Stimulated activated CD4-positive, alpha-beta T cell treated with anti-CD3 and anti-CD28 coated beads, Interleukin-4, amount 100 ng/mL, for 24 hours (primary cell): ENCODE measurements at regions not wholly inside any gene's neighbourhood (a gene's known extent, or its start where the extent isn't known, plus 50 kb on each side); places are given as distances from the start of the nearest gene placed in this dataset.

ENCODE experiments used
- DNase-seq: peaks from one replicate; pipeline ENCODE4 v3.0.0-alpha.2; 2020

DNA sequence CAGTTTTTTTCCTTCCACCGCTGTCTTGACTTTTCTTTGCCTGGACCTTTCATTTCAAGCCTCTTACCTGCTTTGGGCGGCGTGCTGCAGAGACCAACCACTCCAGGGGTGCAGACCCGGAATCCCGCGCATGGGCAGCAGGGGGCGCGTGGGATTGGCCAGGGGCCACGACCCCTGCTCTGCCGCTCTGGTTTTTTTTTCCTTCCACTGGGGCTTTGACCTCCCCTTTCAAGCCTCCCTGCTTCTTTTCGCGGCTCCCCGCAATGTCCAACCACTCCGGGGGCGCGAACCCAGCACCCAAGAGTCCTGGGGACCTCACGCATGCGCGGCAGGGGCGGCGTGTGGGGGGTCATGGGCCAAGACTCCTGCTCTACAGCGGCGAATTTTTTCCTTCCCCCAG lies 325.1 kb downstream of the ALG10 start:
- DNase-seq = no peak

DNA sequence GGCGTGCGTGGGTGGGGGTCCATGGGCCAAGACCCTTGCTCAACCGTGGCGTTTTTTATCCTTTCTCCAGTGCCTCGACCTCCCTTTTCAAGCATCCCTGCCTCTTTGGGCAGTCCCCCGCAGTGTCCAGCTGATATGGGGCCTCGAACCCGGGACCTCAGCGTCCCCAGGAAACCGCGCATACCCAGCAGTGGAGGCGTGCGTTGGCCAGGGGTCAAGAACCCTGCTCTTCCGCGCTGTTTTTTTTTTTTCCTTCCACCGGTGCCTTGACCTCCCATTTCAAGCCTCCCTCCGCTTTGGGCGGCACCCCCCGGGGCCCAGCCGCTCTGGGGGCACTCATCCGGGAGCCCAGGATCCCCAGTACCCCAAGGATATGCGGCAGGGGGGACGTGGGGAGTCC lies 325.8 kb downstream of the ALG10 start:
- DNase-seq = no peak

DNA sequence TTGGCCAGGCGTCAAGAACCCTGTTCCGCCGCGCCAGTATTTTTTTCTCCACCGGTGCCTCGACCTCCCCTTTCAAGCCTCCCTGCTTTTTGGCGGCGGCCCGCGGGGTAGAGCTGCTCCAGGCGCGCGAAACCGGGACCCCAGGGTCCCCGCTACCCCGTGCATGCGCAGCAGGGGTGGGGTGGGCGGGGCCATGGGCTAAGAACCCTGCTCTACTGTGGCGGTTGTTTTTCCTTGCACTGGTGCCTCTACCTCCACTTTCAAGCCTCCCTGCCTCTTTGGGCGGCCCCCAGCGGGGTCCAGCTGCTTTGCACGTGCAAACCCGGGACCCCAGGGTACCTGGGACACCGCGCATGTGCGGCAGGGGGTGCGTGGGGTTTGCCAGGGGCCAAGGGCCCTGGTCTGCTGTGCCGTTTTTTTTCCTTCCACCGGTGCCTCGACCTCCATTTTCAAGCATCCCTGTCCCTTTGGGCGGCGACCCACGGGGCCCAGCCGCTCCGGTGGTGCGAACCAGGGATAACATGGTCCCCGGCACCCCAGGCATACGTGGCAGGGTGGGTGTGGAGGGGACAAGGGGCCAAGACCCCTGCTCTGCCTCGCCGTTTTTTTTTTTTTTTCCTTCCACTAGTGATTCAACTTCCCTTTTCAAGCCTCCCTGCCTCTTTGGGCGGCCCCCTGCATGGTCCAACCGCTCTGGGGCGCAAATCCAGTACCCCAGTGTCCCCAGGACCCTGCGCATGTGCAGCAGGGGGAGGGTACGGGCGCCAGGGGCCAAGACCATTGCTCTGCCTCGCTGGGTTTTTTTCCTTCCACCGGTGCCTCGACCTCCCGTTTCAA lies 326.8 kb downstream of the ALG10 start:
- DNase-seq = no peak

DNA sequence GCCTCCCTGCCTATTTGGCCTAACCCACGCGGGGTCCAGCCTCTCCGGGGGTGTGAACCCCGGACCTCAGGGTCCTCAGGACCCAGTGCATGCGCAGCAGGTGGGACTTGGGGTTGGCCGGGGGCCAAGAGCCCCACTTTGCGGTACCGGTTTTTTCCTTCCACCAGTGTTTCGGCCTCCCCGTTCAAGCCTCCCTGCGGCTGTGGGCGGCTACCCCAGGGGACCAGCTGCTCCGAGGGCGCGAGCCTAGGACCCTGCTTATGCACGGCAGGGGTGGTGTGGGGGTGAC lies 327.3 kb downstream of the ALG10 start:
- DNase-seq = no peak

DNA sequence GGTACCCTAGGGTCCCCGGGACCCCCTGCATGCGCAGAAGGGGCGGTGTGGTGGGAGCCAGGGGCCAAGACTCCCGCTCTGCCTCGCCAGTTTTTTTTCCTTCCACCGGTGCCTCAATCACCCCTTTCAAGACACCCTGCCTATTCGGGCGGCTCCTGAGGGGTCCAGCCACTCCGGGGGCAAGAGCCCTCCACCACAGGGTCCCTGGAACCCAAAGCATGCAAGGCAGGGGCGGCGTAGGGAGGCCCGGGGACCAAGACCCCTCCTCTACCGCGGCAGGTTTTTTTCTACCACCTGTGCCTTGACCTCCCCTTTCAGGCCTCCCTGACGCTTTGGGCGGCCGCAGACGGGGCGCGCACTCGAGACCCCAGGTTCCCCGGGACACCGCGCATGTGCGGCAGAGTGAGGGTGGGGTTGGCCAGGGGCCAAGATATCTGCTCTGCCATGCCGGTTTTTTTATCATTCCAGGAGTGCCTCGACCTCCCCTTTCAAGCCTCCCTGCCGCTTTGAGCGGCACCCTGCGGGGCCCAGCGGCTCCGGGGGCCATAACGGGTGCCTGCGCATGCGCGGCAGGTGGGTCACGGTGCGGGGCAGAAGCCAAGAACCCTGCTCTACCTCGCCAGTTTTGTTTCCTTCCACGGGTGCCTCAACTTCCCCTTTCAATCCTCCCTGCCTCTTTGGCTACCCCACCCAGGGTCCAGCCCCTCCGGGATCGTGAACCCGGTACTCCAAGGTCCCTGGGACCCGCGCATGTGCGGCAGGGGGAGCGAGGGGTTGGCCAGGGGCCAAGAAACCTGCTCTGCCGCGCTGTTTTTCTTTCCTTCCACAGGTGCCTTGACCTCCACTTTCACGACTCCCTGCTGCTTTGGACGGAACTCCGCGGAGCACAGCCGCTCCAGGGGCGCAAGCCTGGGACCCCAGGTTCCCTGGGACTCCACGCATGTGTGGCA lies 328.1 kb downstream of the ALG10 start:
- no peak for DNase-seq

DNA sequence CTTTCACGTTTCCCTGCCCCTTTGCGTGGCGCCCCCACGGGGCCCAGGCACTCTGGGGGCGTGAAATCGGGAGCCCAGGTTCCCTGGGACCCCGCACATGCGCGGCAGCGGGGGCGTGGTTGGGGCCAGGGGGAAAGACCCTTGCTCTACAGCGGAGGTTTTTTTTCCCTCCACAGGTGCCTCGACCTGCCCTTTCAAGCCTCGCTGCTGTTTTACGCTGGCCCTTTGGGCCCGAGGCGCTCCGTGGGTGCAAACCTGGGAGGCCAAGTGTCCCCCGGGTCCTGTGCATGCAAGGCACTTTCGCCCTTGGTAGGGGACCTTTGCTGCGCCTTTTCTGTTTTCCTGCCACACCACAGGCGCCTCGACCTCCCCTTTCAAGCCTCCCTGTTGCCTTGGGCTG lies 329.8 kb downstream of the ALG10 start:
- no peak for DNase-seq

DNA sequence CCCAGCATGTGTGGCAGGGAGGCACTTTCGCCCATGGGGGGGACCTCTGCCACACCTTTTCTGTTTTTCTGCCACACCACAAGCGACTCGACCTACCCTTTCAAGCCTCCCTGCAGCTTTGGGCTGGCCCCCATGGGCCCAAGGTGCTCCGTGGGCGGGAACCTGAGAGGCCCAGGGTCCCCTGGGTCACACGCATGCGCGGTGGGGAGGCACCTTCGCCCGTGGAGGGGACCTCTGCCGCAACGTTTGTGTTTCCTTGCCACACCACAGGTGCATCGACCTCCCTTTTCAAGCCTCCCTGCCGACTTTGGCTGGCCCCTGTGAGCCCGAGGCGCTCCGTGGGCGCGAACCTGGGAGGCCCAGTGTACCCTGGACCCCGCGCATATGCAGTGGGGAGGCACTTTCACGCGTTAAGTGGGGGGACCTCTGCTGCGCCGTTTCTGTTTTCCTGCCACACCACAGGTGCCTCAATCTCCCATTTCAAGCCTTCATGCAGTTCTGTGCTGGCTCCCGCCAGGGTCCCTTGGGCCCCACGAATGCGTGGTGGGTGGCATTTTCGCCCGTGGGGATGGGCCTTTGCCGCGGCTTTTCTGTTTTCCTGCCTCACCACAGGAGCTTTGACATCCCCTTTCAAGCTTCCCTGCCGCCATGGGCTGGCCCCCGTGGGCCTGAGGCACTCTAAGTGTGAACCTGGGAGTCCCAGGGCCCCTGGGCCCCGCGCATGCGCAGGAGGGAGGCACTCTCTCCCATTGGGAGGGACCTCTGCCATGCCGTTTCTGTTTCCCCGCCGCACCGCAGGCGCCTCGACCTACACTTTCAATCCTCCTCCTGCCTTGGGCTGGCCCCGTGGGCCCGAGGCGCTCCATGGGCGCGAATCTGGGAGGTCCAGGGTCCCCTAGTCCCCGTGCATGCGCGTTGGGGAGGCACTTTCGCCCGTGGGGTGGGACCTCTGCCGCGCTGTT lies 332.2 kb downstream of the ALG10 start:
- no peak for DNase-seq

DNA sequence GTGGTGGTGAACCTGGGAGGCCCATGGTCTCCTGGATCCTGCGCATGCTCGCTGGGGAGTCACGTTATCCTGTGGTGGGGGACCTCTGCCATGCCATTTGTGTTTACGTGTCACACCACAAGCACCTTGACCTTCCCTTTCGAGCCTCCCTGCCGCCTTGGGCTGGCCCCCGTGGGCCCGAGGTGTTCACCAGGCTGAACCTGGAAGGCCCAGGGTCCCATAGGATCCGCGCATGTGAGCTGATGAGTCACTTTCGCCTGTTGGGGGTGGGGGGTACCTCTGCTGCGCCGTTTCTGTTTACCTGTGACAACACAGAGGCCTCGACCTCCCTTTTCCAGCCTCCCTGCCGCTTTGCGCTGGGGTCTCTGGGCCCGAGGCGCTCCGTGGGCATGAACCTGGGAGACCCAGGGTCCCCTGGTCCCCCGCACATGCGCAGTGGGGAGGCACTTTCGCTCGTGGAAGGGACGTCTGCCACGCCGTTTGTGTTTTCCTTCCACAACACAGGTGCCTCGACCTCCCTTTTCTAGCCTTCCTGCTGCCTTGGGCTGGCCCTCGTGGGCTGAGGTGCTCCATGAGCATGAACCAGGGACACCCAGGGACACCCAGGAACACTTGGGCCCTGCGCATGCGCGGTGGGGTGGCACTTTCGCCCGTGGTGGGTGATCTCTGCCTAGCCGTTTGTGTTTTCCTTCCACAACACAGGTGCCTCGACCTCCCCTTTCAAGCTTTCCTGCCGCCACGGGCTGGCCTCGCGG lies 334.1 kb downstream of the ALG10 start:
- no peak for DNase-seq

DNA sequence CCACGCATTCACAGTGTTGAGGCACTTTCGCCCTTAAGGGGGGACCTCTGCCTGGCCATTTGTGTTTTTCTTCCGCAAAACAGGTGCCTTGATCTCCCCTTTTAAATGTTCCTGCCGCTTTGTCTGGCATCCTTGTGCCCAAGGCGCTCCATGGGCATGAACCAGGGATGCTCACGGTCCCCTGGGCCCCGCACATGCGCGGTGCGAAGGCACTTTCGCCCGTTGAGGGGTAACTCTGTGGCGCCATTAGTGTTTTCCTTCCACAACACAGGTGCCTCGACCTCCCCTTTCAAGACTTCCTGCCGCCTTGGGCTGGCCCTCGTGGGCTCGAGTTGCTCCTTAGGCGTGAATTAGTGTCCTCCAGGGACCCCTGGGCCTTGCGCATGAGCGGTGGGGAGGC lies 335.5 kb downstream of the ALG10 start:
- no peak for DNase-seq

DNA sequence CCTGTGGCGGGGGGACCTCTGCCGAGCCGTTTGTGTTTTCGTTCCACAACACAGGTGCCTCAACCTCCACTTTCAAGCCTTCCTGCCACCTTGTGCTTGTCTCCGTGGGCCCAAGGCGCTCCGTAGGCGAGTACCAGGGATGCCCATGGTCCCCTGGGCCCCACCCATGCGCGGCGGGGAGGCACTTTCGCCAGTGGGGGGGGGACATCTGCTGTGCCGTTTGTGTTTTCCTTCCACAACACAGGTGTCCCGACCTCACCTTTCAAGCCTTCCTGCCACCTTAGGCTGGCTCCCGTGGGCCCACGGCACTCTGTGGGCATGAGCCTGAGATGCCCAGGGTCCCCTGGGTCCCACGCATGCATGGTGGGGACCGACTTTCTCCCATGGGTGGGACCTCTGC lies 335.9 kb downstream of the ALG10 start:
- DNase-seq = no peak

DNA sequence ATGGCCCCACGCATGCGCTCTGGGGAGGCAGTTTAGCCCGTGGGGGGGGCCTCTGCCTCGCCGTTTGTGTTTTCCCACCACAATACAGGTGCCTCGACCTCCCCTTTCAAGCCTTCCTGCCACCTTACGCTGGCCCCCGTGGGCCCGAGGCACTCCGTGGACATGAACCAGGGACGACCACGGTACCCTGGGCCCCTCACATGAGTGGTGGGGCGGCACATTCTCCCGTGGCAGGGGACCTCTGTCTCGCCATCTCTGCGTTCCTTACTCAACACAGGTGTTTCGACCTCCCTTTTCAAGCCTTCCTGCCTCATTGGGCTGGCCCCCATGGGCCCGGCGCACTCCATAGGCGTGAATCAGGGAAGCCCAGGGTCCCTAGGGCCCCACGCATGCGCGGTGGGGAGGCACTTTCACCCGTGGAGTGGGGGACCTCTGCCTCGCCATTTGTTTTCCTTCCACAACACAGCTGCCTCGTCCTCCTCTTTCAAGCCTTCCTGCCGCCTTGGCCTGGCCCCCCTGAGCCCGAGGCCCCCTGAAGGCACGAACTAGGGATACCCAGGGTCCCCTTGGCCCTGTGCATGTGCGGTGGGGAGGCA lies 339.5 kb downstream of the ALG10 start:
- no peak for DNase-seq

DNA sequence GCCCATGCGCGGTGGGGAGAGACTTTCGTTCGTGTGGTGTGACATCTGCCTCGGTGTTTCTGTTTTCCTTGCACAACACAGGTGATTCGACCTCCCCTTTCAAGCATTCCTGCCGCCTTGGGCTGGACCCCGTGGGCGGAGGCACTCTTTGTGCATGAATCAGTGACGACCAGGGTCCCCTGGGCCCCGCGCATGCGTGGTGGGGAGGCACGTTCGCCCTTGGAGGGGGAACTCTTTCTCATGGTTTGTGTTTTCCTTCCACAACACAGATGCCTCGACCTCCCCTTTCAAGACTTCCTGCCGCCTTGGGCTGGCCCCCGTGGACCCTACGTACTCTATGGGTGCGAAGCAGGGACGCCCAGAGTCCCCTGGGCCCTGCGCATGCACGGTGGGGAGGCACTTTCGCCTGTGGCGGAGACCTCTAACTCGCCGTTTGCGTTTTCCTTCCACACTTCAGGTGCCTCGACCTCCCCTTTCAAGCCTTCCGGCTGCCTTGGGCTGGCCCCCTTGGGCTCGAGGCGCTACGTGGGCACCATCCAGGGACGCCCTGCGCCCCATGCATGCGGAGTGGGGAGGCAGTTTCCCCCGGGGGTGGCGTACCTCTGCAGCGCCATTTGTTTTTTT lies 340.9 kb downstream of the ALG10 start:
- no peak for DNase-seq

DNA sequence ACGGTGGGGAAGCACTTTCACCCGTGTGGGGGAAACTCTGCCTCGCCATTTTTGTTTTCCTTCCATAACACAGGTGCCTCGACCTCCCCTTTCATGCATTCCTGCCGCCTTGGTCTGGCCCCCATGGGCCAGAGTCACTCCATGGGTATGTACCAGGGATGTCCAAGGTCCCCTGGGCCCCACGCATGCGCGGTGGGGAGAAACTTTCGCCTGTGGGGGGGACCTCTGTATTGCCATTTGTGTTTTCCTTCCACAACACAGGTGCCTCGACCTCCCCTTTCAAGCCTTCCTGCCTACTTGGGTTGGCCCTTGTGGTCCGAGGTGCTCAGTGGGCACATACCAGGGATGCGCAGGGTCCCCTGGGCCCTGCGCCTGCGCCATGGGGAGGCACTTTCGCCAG lies 345.8 kb downstream of the ALG10 start:
- DNase-seq = no peak

DNA sequence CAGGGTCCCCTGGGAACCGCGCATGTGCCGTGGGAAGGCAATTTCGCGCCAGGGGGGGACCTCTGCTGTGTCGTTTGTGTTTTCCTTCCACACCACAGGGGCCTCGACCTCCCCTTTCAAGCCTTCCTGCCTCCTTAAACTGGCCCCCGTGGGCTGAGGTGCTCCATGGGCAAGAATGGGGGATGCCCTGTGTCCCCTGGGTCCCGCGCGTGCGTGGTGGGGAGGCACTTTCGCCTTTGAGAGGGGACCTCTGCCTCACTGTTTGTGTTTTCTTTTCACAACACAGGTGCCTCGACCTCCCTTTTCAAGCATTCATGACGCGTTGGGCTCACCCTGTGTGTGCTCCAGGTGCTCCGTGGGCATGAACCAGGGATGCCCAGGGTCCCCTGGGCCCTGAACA lies 348.8 kb downstream of the ALG10 start:
- DNase-seq = no peak

DNA sequence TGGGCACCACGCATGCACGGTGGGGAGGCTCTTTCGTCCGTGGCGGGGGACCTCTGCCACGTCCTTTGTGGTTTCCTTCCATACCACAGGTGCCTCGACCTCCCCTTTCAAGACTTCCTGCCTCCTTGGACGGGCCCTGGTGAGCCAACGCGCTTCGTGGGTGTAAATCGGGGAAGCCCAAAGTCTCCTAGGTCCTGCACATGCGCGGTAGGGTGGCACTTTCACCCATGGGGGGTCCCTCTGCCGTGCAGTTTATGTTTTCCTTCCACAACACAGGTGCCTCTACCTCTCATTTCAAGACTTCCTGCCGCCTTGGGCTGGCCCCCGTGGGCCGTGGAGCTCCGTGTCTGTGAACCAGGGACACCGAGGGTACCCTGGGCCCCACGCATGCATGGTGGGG lies 349.7 kb downstream of the ALG10 start:
- no peak for DNase-seq

DNA sequence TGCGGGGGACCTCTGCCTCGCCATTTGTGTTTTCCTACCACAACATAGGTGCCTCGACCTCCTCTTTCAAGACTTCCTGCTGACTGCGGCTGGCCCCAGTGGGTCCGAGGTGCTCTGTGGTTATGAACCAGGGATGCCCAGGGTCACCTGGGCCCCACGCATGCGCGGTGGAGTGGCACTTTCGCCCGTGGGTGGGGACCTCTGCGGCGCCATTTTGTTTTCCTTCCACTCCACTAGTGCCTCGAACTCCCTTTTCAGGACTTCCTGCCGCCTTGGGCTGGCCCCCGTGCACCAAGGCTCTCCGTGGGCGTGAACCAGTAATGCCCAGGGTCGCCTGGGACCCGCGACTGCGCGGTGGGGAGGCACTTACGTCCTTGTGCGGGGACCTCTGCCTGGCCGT lies 351.6 kb downstream of the ALG10 start:
- no peak for DNase-seq

DNA sequence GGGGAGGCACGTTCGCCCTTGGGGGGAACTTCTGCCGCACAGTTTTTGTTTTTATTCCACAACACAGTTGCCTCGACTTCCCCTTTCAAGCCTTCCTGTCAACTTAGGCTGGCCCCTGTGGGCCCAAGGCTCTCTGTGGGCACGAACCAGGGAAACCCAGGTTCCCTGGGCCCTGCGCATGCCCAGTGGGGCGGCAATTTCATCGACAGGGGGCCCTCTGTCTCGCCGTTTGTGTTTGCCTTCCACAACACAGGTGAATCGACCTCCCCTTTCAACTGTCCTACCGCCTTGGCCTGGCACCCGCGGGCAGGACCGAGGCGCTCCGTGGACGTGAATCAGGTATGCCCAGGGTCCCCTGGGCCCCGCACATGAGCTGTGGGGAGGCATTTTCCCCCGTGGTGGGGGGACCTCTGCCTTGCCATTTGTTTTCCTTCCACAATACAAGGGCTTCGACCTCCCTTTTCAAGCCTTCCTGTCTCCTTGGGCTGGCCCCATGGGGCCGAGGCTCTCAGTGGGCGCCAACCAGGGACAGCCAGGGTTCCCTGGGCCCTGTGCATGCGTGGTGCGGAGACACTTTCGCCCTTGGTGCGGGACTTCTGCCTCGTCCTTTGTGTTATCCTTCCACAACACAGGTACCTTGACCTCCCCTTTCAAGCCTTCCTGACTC lies 354.0 kb downstream of the ALG10 start:
- DNase-seq = no peak

DNA sequence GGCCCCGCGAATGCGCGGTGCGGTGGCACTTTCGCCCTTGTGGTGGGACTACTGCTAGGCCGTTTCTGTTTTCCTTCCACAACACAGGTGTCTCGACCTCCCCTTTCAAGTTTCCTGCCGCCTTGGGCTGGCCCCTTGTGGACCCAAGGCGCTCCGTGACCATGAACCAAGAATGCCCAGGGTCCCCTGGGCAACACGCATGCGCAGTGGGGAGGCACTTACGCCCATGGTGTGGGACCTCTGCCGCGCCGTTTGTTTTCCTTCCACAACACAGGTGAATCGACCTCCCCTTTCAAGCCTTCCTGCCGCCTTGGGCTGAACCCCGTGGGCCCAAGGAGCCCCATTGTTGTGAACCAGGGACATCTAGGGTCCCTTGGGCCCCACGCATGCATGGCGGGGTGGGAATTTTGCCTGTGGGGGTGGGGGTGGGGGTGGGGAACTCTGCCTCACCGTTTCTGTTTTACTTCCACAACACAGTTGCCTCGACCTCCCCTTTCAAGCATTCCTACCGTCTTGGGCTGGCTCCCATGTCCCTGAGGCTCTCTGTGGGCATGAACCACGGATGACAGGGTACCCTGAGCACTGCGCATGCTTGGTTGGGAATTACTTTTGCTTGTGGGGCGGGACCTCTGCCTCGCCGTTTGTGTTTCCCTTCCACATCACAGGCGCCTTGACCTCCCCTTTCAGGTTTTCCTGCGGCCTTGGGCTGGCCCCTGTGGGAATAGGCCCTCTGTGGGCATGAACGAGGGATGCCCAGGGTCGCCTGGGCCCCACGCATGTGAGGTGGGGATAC lies 355.1 kb downstream of the ALG10 start:
- DNase-seq = no peak

DNA sequence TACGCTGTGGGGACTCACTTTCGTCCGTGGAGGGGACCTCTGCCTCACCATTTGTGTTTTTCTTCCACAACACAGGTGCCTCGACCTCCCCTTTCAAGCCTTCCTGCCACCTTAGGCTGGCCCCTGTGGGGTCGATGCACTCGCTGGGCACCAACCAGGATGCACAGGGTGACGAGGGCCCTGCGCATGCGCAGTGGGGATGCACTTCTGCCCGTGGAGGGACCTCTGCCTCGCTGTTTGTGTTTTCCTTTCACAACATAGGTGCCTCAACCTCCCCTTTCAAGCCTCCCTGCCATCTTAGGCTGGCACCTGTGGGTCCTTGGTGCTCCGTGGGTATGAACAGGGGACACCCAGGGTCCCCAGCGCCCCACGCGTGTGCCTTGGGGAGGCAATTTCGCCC lies 356.8 kb downstream of the ALG10 start:
- no peak for DNase-seq

DNA sequence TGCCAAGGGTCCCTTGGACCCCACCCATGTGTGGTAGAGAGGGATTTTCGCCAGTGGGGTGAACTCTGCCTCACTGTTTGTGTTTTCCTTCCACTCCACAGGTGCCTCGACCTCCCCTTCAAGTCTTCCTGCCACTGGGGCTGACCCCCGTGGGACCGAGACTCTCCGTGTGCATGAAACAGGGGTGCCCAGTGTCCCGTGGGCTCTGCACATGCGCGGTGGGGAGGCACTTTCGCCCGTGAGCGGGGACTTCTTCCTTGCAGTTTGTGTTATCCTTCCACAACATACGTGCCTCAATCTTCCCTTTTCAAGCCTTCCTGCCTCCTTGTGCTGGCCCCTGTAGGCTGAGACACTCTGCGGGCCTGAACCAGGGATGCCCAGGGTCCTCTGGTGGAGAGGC lies 362.4 kb downstream of the ALG10 start:
- no peak for DNase-seq
